ENCODE measurements at regions not wholly inside any gene's neighbourhood (a gene's known extent, or its start where the extent isn't known, plus 50 kb on each side); places are given as distances from the start of the nearest gene placed in this dataset.

GRCh38 chrX:14124562-14124961 lies 94.9 kb upstream of the GEMIN8 start:
- Histone ChIP-seq H3K4me3 (no peak overlapping the region), H3K36me3 (no peaks in the 10 kb centered on the region), H3K27me3 (no peaks in the 10 kb centered on the region), H3K4me1 (no peaks in the 10 kb centered on the region), H3K27ac (no peak overlapping the region), H3K9me3 (no peaks in the 10 kb centered on the region)
- DNase-seq (ENCODE audit: extremely low spot score in 2 of 2), result no peak
- TF ChIP-seq POLR2A (IDR thresholded peaks at IDR 0.05) (no peak), CTCF (IDR thresholded peaks at IDR 0.05) (no peak), POLR2AphosphoS5 (IDR thresholded peaks at IDR 0.05; ENCODE audit: insufficient read depth in 1 of 2, low read depth in 1 of 2) (no peak)
- intact Hi-C loops (cut with DNase I), result no loop called here

- no peak for DNase-seq (ENCODE audit: extremely low spot score in 2 of 2)
- no peaks in the 10 kb centered on the region for H3K9me3 ChIP-seq
- H3K4me3 ChIP-seq, result no peak overlapping the region
- H3K4me1 ChIP-seq, result no peaks in the 10 kb centered on the region
- no peaks in the 10 kb centered on the region for H3K27me3 ChIP-seq
- intact Hi-C loops (cut with DNase I), result no loop called here
- no peaks in the 10 kb centered on the region for H3K36me3 ChIP-seq
- no peak for TF ChIP-seq POLR2A (IDR thresholded peaks at IDR 0.05)
- TF ChIP-seq CTCF (IDR thresholded peaks at IDR 0.05), result peak in 2 of 3 experiments; percentile 30 to 47
- no peak overlapping the region for H3K27ac ChIP-seq
Measured at GRCh38 chrX:14095702-14096101, 66.0 kb upstream of the GEMIN8 start.

GRCh38 chrX:14094191-14094590 lies 64.5 kb upstream of the GEMIN8 start:
- no peaks in the 10 kb centered on the region for H3K36me3 ChIP-seq
- intact Hi-C loops (cut with DNase I), result no loop called here
- DNase-seq (ENCODE audit: extremely low spot score in 2 of 2), result no peak
- no peak for TF ChIP-seq CTCF (IDR thresholded peaks at IDR 0.05)
- no peak for TF ChIP-seq POLR2AphosphoS5 (IDR thresholded peaks at IDR 0.05; ENCODE audit: insufficient read depth in 1 of 2, low read depth in 1 of 2)
- TF ChIP-seq POLR2A (IDR thresholded peaks at IDR 0.05), result no peak
- H3K9me3 ChIP-seq, result no peaks in the 10 kb centered on the region
- no peak overlapping the region for H3K4me3 ChIP-seq
- H3K27ac ChIP-seq, result no peak overlapping the region
- H3K27me3 ChIP-seq, result no peaks in the 10 kb centered on the region
- H3K4me1 ChIP-seq, result no peaks in the 10 kb centered on the region

- Histone ChIP-seq H3K4me3 (no peak overlapping the region), H3K36me3 (no peaks in the 10 kb centered on the region), H3K27ac (no peak overlapping the region), H3K9me3 (no peaks in the 10 kb centered on the region), H3K27me3 (no peaks in the 10 kb centered on the region), H3K4me1 (no peaks in the 10 kb centered on the region)
- no peak for TF ChIP-seq POLR2A (IDR thresholded peaks at IDR 0.05)
- TF ChIP-seq POLR2AphosphoS5 (IDR thresholded peaks at IDR 0.05; ENCODE audit: insufficient read depth in 1 of 2, low read depth in 1 of 2), result no peak
- no peak for TF ChIP-seq CTCF (IDR thresholded peaks at IDR 0.05)
- intact Hi-C loops (cut with DNase I), result no loop called here
- no peak for DNase-seq (ENCODE audit: extremely low spot score in 2 of 2)
Measured at GRCh38 chrX:14084466-14084865, 54.8 kb upstream of the GEMIN8 start.

GRCh38 chrX:14083783-14084182 lies 54.1 kb upstream of the GEMIN8 start:
- H3K9me3 ChIP-seq, result no peaks in the 10 kb centered on the region
- H3K36me3 ChIP-seq, result no peaks in the 10 kb centered on the region
- H3K4me3 ChIP-seq, result no peak overlapping the region
- H3K4me1 ChIP-seq, result no peaks in the 10 kb centered on the region
- no peak for TF ChIP-seq CTCF (IDR thresholded peaks at IDR 0.05)
- TF ChIP-seq POLR2AphosphoS5 (IDR thresholded peaks at IDR 0.05; ENCODE audit: insufficient read depth in 1 of 2, low read depth in 1 of 2), result no peak
- TF ChIP-seq POLR2A (IDR thresholded peaks at IDR 0.05), result no peak
- no peaks in the 10 kb centered on the region for H3K27me3 ChIP-seq
- intact Hi-C loops (cut with DNase I), result no loop called here
- no peak overlapping the region for H3K27ac ChIP-seq
- no peak for DNase-seq (ENCODE audit: extremely low spot score in 2 of 2)

Data from vagina (tissue), 2 donors.